ENCODE measurements at regions not wholly inside any gene's neighbourhood (a gene's known extent, or its start where the extent isn't known, plus 50 kb on each side); places are given as distances from the start of the nearest gene placed in this dataset.

DNA sequence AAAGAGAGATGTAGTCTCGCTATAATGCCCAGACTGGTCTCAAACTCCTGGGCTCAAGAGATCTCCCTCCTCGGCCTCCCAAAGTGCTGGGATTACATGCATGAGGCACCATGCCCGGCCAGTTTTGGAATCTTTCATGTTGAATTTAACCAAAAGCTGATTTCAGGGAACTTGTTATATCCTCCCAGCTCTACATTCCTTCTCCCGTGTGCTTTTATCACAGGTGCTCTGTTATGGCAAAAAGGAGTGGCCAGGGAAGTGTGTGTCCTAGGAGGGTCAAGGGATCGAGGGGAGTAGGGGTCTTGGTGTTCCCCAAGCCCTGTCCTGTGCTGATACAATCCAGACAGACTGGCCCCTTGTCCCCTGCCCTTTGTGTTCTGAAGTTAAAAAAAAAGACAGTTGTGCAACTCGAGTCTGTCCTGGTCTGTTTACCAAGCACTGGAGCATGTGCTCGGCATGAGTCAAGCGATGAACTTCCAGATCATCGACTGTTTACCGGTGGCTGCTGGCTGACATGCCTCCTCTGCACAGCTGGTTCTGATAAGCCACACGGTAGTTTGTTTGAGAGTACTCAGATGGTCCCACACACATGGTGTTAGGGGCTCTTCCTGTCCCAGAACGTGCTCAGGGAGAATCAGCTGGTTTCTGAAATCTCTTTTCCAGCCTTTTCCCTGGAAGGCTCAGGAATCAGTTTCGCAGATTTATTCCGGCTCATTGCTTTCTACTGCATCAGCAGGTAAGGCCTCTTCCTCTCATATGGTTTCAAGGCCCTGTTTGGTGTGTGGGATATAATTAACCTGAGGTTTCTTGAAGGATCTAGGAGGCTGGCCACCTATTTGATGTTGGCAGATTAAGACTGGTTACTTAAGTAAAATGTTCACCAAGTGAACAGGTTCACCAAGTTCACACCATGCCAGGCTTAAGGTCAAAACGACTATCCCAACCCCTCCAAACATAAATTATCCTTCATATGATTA lies 52.6 kb upstream of the NAA20 start:
- TF ChIP-seq POLR2AphosphoS5 (IDR thresholded peaks at IDR 0.05) (peak in 2 of 3 donors; percentile 88 to 93), CTCF (IDR thresholded peaks at IDR 0.05) (no peak)
